ENCODE measurements at regions not wholly inside any gene's neighbourhood (a gene's known extent, or its start where the extent isn't known, plus 50 kb on each side); places are given as distances from the start of the nearest gene placed in this dataset.
A peak's percentile ranks its signal among the peaks of the same experiment; 100 is the strongest.

DNA sequence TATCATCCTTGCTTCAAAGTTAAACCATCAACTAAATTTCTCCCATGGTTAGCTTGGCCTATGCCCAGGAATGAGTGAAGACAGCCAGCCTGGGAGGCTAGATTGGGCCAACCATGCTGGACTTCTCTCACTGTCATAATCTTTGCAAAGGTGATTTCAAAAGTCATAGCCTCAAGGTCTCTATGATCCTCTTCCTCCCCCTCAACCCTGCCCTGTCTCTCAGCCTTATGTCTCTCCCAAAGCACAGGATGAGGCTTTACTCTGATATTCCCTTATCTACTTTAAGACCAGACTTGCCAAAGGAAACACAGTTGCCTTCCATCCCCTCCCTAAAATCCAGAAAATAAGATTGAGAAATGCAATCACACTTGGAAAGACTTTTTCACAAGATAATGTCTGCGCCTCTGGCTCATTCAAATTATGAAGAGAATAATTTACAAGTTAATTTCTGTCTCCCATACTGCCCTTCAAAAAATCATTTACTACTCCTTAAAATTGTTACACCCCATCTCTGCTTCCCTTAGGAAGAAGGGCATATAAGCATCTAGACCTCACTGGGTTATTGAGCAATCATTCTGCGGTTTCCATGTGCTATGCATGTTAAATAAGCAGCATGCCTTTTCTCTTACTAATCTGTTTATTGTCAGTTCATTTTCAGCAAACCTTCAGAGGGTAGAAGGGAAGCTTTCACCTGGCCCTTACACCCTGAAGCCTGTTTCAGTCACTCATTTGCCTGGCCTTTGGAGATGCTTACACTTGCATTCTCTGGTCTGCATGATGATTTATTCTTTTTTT, 113.8 kb upstream of the ANKRD55 start:
- DNase-seq (ENCODE audit: low read depth): no peak

DNA sequence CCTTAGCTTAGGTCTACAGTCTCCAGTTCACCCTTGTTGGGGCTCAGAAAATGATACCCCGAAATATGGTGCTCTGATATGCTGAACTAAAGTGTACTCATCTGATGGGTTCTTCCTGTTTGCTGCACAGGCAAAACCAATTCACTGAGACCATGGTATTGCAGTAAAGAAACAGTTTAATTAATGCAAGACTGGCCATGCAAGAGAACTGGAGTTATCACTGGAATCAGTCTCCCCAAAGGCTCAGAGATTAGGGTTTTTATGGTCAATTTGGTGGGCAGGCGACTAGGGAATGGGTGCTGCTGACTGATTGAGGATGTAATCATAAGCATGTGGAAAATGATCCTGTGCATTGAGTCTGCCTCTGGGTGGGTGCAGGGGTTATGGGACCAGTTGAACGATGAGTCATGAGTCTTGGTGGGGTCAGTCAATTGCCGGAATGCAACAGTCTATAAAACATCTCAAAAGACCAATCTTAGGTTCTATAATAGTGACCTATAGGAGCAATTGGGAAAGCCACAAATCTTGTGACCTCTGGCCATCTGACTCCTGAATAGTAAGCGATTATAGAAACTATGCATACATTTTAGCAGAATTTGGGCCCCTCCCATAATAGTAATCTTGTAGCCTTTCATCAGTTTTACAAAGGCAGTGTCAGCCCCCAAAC, 113.0 kb upstream of the ANKRD55 start:
- DNase-seq (ENCODE audit: low read depth): no peak

DNA sequence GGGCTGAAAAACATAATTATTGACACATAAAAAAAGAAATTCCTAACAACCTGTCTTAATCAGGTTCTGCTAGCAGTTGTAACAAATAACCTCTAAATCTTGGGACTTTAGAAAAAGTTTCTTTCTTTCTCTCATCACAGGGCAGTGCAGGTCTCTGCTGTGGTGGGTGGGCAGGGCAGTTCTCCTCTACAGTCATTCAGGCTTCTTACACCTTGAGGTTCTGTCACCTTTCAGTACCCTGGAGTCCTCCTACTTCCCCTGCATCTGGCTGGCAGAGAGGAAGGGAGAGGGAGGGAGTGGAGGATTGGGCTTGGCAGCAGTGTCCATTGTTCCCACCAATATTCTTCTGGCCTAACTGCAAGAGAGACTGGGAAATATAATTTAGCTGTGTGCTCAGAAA, 112.2 kb upstream of the ANKRD55 start:
- DNase-seq (ENCODE audit: low read depth): no peak

DNA sequence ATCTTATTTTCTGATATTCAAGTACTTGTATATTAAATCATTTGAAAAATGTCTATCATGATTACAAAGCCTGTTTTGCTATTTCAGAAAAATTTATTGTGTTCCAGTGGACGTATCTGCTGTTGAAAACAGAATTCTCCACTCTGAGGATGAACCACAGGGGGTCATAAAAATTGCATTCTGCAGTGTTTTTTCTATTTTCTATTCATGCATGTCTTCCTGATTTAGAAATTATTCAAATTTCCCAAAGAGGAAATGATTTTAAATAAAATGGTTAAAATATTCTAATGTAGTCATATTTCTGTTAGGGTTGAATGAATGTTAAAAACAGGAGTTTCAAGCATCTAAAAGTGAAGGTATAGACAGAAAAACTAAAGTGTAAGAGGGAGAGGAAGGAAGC, 111.5 kb upstream of the ANKRD55 start:
- DNase-seq (ENCODE audit: low read depth): no peak

DNA sequence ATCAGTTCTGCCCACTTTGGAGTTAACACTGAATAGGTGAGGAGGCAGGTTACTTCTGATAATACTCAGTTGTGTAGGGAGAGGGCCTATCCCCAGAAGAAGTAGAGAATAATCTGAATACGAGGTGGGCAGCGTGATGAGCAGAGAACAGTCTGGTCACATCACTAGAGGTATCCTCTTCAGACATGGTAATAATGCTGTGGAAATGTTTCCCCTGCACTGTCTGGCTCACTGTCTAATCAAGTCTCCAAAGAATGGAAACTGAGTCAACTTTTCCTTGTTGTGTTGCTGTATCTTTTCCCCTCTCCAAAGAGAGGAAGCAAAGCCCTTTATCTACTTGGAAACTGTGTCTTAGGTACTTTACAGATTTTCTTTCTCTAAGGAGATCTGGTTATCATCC, 110.9 kb upstream of the ANKRD55 start:
- DNase-seq (ENCODE audit: low read depth): no peak

DNA sequence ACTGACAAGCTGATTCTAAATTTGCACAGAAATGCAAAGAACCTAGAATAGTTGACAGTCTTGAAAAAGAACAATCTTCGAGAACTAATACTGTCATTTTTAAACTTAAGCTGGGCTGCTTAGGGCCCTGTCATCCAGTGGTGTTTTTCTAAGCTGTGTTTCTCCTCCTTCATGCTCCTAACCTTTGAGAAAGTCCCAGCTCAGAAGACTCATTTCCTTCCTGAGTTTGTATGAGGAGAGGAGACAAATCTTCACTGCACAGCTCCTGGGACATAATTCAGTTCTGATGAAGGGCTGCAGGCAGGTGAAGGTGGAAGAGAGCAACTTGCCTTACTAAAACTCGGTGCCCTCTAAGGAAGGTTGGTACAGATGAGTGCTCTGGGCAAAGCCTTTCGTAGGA, 109.5 kb upstream of the ANKRD55 start:
- no peak for DNase-seq (ENCODE audit: low read depth)

DNA sequence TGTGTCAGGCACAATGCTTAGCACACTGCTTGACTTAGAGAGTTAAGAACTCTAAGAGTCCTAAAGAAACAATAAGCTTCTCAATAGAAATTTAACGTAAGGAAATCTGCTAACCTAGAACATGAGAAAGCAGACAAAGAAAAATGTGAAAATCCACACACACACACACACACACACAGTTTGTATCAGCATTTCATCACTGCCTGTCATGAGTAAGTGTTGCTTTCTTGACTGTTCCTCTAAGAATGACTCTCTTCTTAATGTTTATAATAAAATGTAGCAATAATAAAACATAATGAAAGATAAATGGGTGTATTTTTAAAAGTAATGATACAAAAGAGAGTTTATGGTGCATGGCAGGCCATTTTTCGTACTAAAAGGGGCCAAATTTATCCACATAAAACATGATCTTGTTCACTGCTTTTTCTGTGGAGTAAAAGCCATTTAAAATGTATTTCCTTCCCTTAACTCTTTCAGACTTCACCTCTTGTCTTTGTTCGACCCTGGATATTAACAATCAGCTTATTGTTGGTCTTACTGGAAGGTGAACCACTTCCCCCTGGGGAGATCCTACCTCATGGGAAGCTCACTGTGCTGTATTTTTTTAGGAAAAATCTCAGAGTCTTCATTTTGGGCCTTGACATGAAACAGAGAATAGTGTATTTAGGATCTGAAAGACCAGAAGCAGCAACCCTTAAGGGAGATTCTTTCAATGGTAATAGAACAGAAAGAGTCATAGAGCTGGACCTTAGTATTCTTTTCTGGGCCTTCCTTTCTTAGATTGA, 107.3 kb upstream of the ANKRD55 start:
- no peak for DNase-seq (ENCODE audit: low read depth)

DNA sequence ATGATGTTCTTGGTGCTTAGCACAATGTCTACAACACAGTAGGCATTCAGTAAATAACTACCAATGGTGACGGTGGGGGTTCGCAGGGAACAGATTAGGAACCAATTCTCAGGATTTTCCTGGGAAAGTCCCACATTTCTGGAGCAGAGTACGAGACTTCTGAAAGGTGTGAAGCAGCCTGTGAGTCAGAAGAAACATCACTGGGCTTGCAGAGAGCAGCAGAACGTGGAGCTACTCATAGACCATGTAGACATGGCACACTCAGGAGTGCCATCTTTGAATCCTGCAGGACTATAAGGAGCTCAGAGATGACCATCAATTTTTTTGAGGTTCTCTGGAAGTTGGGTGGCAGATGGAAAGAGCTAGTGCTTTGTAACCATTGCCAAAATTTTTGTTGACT, 106.6 kb upstream of the ANKRD55 start:
- no peak for DNase-seq (ENCODE audit: low read depth)

DNA sequence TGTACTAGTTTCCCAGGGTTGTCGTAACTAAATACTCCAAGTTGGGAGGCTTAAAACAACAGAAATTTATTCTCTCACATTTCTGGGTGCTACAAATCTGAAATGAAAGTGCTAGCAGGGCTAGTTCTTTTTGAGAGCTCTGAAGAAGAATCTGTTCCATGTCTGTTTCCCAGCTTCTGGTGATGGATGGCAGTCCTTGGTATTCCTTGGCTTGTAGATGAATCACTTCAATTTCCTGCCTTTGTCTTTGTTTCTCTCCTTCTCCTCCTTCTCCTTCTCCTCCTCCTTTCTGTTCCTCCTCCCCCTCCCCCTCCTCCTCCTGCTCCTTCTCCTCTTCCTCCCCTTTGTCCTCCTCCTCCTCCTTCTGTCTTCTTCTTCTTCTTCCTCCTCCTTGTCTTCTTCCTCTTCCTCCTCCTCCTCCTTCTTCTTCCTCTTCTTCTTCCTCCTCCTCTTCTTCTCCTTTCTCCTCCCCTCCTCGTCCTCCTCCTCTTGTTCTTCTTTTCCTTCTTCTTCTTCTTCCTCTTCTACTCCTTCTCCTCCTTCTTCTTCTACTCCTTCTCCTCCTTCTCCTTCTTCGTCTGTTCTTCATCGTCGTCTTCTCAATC, 104.7 kb upstream of the ANKRD55 start:
- DNase-seq (ENCODE audit: low read depth): no peak

DNA sequence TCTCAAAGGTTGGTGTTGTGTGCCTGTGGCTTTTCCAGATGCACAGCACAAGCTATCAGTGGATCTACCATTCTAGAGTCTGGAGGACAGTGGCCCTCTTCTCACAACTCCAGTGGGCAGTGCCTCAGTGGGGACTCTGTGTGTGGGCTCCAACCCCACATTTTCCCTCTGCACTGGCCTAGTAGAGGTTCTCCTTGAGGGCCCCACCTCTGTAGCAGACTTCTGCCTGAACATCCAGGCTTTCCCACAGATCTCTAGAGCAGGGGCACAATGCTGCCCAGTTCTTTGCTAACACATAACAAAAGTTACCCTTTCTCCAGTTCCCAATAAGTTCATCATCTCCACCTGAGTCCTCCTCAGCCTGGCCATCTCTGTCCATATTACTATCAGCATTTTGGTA, 102.1 kb upstream of the ANKRD55 start:
- no peak for DNase-seq (ENCODE audit: low read depth)

DNA sequence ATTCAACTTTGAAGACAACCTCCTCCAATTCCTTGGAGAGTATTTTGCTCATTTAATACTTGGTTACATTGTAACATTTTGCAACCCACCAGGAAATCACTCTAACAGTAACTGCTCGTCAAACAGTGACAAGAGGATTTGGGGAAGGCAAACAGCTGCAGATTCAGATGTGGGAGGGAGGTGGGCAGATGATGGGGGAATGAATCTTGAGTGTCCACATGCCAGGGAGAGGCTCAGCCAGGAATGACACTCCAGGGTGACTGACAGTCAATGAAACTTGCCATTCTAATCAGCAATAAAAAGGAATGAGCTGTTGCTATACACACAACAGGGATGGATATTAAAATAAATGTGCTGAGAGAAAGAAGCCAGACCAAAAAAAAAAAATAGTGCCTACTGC, 97.7 kb upstream of the ANKRD55 start:
- no peak for DNase-seq (ENCODE audit: low read depth)

DNA sequence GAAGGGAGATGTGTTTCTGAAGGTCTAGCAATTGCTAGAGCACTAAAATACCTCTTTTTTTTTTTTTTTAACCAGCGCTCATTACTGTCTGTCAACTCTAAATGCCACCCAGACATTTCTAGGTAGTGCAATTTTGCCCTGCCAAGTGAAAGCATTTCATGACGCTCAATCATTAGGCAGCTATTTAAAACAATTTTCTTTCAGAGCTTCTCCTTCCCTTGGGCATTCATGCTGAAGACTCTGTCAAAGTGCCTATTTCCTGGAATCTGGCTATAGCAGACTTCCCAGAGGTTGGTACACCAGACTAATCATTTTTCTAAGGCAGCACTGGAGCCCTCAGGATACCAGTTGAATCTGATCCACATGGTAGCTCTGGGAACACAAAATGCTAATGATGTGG, 97.0 kb upstream of the ANKRD55 start:
- DNase-seq (ENCODE audit: low read depth): no peak

DNA sequence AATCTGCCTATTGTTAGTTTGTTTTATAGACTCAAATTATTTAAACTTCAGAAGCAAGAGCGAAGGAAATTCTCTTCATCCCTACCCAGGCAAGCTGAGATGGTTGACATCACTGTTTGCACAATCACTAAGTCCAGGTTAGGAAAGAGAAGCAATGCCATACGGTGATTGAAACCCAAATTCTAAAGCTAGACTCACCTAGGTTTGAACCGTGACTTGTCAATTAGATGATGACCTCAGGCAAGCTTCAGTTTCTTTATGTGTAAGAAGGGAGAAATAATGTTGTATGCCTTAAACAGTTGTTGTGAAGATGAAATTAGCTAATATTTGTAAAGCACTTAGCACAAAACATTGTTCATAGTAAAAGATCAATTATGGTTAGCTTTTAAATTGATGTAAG, 96.5 kb upstream of the ANKRD55 start:
- no peak for DNase-seq (ENCODE audit: low read depth)

DNA sequence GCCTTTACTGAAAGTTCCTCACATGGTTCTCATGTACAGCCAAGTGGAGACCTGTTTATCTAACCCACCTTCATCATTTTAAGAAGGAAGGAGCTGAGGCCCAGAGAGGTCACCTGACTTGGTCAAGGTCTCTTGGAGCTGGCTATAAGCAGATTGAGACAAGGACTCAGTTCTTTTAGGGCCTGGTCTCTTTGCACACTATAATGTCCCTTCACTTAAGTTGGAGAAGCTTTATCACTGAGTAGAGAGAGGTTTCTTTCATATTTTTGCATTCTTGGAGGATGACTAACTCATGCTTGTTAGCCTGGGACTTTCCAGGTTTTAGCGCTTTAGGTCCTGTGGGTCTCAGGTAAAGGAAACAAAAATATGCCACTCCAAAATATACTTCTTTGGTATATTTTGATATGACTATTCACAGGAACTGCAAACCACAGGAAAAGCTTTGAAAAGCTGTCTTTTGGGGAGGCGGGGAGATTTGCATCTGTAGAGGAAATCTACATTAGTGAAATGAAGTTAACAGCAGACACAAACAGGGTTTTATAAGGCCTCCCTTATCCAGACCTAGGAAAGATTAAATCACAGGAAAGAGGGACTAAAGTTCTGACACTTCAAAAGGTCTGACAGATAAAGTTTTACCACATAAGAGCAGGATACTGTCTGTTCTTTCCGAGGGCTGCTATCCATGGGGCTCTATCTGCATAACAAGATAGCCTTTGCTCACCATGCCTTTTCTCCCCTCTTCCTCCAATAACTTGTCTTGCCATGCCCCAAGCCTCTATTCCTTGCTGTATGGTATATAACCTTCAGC, 95.8 kb upstream of the ANKRD55 start:
- DNase-seq (ENCODE audit: low read depth): peak; percentile 56

DNA sequence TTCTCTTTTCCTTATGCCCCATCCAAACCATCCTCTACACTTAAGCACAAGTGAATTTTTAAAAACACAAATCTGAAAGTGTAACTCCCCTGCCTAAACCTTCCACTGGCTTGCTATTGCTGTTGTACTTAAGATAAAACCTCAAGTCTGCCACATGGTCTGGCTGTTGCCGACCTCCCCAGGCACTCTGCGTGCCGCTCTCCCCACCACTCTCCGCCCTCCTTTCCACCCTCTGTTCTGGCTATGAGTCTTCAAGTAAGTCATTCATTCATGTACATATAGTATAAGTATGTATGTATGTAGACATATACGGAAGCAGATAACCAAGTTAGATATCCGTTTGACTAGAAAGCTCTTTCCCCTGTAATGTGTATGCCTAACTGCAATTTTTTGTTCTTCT, 94.7 kb upstream of the ANKRD55 start:
- DNase-seq (ENCODE audit: low read depth): peak; percentile 42

DNA sequence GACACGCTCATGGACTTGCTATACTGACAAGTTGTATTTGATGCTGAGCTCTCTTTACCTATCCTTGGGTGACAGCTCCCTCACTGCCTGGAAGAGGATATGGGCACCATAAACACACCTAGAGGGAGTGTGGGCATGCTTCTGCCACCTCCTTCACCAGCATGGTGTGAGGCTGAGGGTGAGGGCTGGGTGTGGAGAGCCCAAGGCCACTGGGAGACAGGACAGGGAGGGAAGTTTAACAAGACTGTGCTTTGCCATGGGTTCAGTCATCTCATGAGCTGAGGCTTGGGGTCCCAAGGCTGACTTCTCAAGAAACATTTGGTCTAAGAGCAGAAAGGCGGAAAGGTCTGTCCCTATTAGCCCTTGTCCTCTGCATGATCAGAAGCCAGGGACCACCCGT, 93.6 kb upstream of the ANKRD55 start:
- DNase-seq (ENCODE audit: low read depth): no peak

DNA sequence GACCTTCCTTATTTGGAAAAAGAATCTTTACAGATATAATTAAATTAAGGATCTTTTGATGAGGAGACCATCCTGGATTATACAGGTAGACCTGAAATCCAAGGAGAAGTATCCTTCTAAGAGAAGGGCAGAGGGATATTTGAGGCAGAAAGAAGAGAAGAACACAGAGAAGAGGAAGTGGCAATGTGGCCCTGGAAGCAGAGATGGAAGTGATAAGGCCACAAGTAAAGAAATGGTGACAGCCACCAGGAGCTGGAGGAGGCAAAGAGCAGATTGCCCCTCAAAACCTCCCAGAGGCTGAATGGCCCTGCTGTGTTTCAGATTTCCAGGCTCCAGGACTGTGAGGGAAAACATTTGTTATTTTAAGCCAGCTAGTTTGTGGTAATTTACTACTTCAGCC, 93.0 kb upstream of the ANKRD55 start:
- no peak for DNase-seq (ENCODE audit: low read depth)

DNA sequence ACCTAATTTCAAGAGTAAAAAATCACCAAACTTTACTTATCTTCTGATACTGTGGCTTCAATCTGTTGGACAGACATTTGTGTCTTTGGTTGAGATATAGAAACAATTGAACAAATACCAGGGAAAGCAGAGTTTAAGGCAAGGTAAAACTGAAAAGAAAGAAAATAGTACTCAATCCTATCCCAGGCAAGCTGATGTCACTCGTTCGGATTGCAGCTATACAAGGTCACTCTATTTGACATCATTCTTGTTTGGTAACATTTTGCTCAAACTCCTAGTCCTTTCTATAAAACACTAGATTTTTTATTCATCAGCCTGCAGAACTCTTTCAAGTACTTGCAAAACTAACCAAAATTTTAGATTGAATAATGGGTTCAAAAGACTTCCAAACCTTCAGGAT, 91.9 kb upstream of the ANKRD55 start:
- DNase-seq (ENCODE audit: low read depth): no peak

DNA sequence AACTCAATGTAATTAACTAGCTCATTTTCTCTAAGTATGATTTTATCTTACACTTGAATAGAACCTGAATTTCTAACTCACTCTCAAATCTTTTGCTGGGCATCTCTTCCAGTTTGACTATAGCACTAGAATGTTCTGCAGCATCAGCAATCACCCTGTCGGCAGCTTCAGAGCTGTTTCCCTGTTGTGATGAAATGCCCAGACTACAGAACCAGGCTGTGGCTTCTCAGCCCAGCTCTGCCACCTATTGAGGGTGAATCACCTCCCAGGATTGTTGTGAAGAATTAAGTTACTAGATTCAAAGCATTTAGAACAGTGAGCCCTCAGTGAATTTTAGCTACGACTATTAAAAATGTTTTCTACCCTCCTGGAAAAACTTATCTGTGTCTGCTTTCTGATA, 90.4 kb upstream of the ANKRD55 start:
- no peak for DNase-seq (ENCODE audit: low read depth)

DNA sequence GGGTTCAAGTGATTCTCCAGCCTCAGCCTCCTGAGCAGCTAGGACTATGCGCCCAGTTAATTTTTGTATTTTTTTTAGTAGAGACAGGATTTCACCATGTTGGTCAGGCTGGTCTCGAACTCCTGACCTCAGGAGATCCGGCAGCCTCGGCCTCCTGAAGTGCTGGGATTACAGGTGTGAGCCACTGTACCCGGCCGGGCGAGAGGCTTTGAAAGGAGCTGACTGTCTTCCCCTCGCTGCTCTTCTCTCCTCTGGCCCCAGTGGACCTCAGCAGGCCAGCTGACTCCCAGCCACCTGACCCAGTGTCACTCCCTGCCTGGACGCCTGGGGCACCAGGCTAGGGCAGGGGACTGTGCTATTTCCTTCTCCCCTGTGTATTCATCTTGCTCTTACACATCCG, 89.5 kb upstream of the ANKRD55 start:
- DNase-seq (ENCODE audit: low read depth): no peak

DNA sequence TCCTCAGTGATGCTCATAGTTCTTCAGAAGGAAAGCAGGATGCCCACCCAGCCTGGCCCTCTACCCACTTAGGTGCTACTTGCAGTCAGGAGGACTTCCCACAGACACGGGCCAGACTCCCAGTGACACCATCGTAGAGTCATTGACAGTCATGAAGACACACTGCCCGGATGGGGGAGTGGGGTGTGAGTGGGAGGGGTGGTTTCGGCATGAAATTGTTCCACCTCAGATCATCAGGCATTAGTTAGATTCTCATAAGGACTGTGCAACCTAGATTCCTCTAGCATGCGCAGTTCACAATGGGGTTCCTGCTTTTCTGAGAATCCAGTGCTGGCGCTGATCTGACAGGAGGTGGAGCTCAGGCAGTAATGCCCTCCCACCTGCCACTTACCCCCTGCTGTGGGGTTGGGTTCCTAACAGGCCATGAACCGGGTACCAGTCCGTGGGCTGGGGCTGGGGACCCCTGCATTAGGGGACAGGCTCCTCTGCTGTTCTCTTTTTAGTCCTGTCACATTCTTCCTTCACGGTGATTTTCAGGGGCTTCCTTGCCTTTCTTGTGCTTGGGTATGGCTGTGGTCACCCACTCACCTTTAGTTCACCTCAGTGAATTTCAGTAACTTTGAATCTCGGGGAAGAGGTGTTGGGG, 88.2 kb upstream of the ANKRD55 start:
- DNase-seq (ENCODE audit: low read depth): no peak

All from stimulated activated CD4-positive, alpha-beta T cell treated with anti-CD3 and anti-CD28 coated beads, Interleukin-2, amount 100 ng/mL, for 4 hours (primary cell).